ENCODE measurements at regions not wholly inside any gene's neighbourhood (a gene's known extent, or its start where the extent isn't known, plus 50 kb on each side); places are given as distances from the start of the nearest gene placed in this dataset.

DNA sequence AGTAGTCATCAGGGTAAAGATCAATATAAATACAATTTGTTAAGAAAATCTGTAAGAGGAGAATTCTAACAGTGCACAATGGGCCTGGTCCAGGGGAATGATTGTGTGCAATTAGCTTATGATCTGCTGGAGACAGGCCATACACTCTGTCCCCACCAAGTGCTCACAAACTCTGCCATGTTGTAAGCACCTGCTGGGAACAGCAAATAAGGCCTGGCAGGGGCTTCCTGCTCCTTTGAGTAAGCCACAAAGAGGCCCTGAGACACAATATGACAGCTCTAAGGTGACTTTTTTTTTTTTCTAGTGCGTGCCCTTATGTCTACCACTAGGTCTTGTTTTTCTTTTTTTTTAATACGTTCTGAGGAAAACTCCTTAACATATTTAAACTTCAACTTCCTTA, 866.3 kb upstream of the PCDH7 start:
- Histone ChIP-seq H3K36me3 (replicated peaks in 1 of 2; ENCODE audit: control insufficient read depth in 1 of 2, insufficient read depth in 2 of 2, low read length in 2 of 2) (no peaks in the 10 kb centered on the region), H3K27me3 (ENCODE audit: control insufficient read depth in 1 of 2, insufficient read depth in 2 of 2, low read length in 2 of 2) (no peaks in the 10 kb centered on the region), H2AFZ (ENCODE audit: low read length) (no peak overlapping the region), H4K20me1 (ENCODE audit: insufficient read depth, low read length) (no peaks in the 10 kb centered on the region), H3K9me3 (ENCODE audit: low read length) (peaks cover 91% of the 10 kb centered on the region), H3K79me2 (ENCODE audit: insufficient read depth, low read length) (no peaks in the 10 kb centered on the region), H3K4me2 (ENCODE audit: low read depth, low read length) (no peak overlapping the region), H3K9ac (ENCODE audit: insufficient read depth, low read depth, low read length) (no peak overlapping the region), H3K4me1 (ENCODE audit: insufficient read depth, low read length) (no peaks in the 10 kb centered on the region), H3K4me3 (replicated peaks in 1 of 3; ENCODE audit: insufficient read depth in 1 of 3, low read depth in 2 of 3, low read length in 3 of 3) (no peak overlapping the region), H3K27ac (ENCODE audit: extremely low read length, insufficient read depth, low read length) (no peak overlapping the region)
- BruUV-seq (replicated peaks) = no TSS peak
- POLR2A ChIA-PET = no interaction called here
- 7% methylated on average over 2 of the region's 2 CpGs for WGBS (ENCODE audit: low lambda C conversion rate)
- CTCF ChIA-PET (ENCODE audit: low intra/inter-chr PET ratio, low total read pairs) = no interaction called here
- ATAC-seq = no peak
- no peak for FAIRE-seq
- in situ Hi-C loops (cut with HindIII; ENCODE audit: extremely low pct_ligation_motif_present, low pct_unique_long_range_greater_than_20kb) (no loop called here), intact Hi-C loops (cut with micrococcal nuclease; ENCODE audit: unreplicated experiment) (no loop called here)
- no peak for DNase-seq (ENCODE audit: low spot score)
- TF ChIP-seq FOXK1 (CRISPR knock-in tag; IDR thresholded peaks at IDR 0.05; ENCODE audit: borderline replicate concordance, low read depth) = no peak
- no peak for TF ChIP-seq SALL1 (CRISPR knock-in tag; IDR thresholded peaks at IDR 0.05)
- TF ChIP-seq, protein P1, sequence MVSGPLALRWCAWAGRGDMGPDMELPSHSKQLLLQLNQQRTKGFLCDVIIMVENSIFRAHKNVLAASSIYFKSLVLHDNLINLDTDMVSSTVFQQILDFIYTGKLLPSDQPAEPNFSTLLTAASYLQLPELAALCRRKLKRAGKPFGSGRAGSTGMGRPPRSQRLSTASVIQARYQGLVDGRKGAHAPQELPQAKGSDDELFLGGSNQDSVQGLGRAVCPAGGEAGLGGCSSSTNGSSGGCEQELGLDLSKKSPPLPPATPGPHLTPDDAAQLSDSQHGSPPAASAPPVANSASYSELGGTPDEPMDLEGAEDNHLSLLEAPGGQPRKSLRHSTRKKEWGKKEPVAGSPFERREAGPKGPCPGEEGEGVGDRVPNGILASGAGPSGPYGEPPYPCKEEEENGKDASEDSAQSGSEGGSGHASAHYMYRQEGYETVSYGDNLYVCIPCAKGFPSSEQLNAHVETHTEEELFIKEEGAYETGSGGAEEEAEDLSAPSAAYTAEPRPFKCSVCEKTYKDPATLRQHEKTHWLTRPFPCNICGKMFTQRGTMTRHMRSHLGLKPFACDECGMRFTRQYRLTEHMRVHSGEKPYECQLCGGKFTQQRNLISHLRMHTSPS (CRISPR knock-in tag; IDR thresholded peaks at IDR 0.05; ENCODE audit: low read depth) = no peak
- TF ChIP-seq, protein P2, sequence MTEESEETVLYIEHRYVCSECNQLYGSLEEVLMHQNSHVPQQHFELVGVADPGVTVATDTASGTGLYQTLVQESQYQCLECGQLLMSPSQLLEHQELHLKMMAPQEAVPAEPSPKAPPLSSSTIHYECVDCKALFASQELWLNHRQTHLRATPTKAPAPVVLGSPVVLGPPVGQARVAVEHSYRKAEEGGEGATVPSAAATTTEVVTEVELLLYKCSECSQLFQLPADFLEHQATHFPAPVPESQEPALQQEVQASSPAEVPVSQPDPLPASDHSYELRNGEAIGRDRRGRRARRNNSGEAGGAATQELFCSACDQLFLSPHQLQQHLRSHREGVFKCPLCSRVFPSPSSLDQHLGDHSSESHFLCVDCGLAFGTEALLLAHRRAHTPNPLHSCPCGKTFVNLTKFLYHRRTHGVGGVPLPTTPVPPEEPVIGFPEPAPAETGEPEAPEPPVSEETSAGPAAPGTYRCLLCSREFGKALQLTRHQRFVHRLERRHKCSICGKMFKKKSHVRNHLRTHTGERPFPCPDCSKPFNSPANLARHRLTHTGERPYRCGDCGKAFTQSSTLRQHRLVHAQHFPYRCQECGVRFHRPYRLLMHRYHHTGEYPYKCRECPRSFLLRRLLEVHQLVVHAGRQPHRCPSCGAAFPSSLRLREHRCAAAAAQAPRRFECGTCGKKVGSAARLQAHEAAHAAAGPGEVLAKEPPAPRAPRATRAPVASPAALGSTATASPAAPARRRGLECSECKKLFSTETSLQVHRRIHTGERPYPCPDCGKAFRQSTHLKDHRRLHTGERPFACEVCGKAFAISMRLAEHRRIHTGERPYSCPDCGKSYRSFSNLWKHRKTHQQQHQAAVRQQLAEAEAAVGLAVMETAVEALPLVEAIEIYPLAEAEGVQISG (CRISPR knock-in tag; IDR thresholded peaks at IDR 0.05) = no peak
- TF ChIP-seq ZNF260 (CRISPR knock-in tag; IDR thresholded peaks at IDR 0.05; ENCODE audit: borderline replicate concordance, low read depth) = no peak
- no peak for TF ChIP-seq RBM39 (IDR thresholded peaks at IDR 0.05; ENCODE audit: low read depth, low read length, poor library complexity, severe bottlenecking)
- no peak for TF ChIP-seq HMG20A (CRISPR knock-in tag; IDR thresholded peaks at IDR 0.05; ENCODE audit: borderline replicate concordance)
- TF ChIP-seq ZNF446 (CRISPR knock-in tag; IDR thresholded peaks at IDR 0.05) = no peak
- TF ChIP-seq ZNF557 (CRISPR knock-in tag; IDR thresholded peaks at IDR 0.05) = no peak
- no peak for TF ChIP-seq ZNF75D (CRISPR knock-in tag; IDR thresholded peaks at IDR 0.05; ENCODE audit: borderline replicate concordance)
- TF ChIP-seq, protein P3, sequence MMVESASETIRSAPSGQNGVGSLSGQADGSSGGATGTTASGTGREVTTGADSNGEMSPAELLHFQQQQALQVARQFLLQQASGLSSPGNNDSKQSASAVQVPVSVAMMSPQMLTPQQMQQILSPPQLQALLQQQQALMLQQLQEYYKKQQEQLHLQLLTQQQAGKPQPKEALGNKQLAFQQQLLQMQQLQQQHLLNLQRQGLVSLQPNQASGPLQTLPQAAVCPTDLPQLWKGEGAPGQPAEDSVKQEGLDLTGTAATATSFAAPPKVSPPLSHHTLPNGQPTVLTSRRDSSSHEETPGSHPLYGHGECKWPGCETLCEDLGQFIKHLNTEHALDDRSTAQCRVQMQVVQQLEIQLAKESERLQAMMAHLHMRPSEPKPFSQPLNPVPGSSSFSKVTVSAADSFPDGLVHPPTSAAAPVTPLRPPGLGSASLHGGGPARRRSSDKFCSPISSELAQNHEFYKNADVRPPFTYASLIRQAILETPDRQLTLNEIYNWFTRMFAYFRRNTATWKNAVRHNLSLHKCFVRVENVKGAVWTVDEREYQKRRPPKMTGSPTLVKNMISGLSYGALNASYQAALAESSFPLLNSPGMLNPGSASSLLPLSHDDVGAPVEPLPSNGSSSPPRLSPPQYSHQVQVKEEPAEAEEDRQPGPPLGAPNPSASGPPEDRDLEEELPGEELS (CRISPR knock-in tag; IDR thresholded peaks at IDR 0.05) = no peak
- TF ChIP-seq POLR2G (IDR thresholded peaks at IDR 0.05; ENCODE audit: low read depth, low read length) = no peak
- TF ChIP-seq RFX5 (IDR thresholded peaks at IDR 0.05; ENCODE audit: low read depth, low read length) = no peak
- TF ChIP-seq, protein P4, sequence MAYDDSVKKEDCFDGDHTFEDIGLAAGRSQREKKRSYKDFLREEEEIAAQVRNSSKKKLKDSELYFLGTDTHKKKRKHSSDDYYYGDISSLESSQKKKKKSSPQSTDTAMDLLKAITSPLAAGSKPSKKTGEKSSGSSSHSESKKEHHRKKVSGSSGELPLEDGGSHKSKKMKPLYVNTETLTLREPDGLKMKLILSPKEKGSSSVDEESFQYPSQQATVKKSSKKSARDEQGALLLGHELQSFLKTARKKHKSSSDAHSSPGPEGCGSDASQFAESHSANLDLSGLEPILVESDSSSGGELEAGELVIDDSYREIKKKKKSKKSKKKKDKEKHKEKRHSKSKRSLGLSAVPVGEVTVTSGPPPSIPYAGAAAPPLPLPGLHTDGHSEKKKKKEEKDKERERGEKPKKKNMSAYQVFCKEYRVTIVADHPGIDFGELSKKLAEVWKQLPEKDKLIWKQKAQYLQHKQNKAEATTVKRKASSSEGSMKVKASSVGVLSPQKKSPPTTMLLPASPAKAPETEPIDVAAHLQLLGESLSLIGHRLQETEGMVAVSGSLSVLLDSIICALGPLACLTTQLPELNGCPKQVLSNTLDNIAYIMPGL (CRISPR knock-in tag; IDR thresholded peaks at IDR 0.05; ENCODE audit: borderline replicate concordance in 1 of 2, low read depth in 1 of 2) = no peak
